NT2/D1 (cell line): ENCODE measurements at regions not wholly inside any gene's neighbourhood (a gene's known extent, or its start where the extent isn't known, plus 50 kb on each side); places are given as distances from the start of the nearest gene placed in this dataset.
A peak's percentile ranks its signal among the peaks of the same experiment; 100 is the strongest.
"Not testable (repeated sequence)": the region's sequence is repeated elsewhere in the genome, so short reads cannot be mapped to it uniquely, and the experiment has no call there.

Experiments
- DNase-seq: peaks from one replicate; pipeline ENCODE4 v3.0.0-alpha.2; 2011; ENCODE audit warnings: low read depth, low spot score
- H3K27me3 ChIP-seq: 2 replicates; pipeline ENCODE4 v1.6.0; 2011; ENCODE audit warnings: mild to moderate bottlenecking; ENCODE audit not compliant: insufficient read length, insufficient read depth
- H3K36me3 ChIP-seq: 2 replicates; pipeline ENCODE4 v1.6.1; 2011; ENCODE audit warnings: mild to moderate bottlenecking, low read length, mixed read lengths; ENCODE audit not compliant: insufficient read depth, insufficient read length
- H3K4me1 ChIP-seq: 2 replicates; pipeline ENCODE4 v1.5.1; 2011; ENCODE audit not compliant: insufficient read depth, insufficient read length
- H3K4me3 ChIP-seq: 2 replicates; pipeline ENCODE4 v1.5.1; 2011; ENCODE audit warnings: low read depth; ENCODE audit not compliant: insufficient read length
- H3K9ac ChIP-seq: 2 replicates; pipeline ENCODE4 v1.6.0; 2011; ENCODE audit warnings: low read depth; ENCODE audit not compliant: insufficient read length
- H3K9me3 ChIP-seq: 2 replicates; pipeline ENCODE4 v1.5.1; 2011; ENCODE audit warnings: mild to moderate bottlenecking, low read length; ENCODE audit not compliant: insufficient read depth
- SUZ12 ChIP-seq: IDR thresholded peaks from 2 replicates; pipeline ENCODE4 v1.6.1; 2011; ENCODE audit not compliant: insufficient read length, insufficient read depth; ENCODE audit errors: extremely low read depth
- YY1 ChIP-seq: IDR thresholded peaks from 2 replicates; pipeline ENCODE4 v1.6.1; 2011; ENCODE audit not compliant: insufficient read length, insufficient read depth
- ZNF274 ChIP-seq: IDR thresholded peaks from 2 replicates; pipeline ENCODE4 v1.6.1; 2011; ENCODE audit warnings: mild to moderate bottlenecking, low read depth, low read length

DNA sequence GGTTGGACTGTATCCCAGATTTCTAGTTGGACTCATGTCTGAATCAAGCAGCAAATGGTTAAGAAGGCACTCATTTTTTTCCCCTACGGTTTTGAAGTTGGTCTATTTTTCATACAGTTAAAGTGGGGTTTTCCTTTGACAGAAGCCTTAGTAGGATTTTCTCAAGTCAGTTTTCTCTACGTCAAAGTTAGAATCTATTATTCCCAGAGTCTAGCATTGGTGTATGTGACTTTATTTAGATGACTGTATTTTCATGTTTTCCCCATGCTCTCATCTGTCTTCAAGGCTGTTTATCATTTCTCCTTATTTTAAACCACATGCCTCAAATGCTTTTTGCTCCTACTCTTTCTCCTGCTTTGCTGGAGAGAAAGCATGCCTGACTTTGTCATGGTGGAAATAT, 623.2 kb downstream of the CCSER2 start:
- H3K9ac ChIP-seq: no peak overlapping the region
- DNase-seq: no peak
- no peak overlapping the region for H3K4me3 ChIP-seq
- no peaks in the 10 kb centered on the region for H3K27me3 ChIP-seq
- H3K36me3 ChIP-seq: no peaks in the 10 kb centered on the region
- TF ChIP-seq SUZ12: no peak
- no peak for TF ChIP-seq ZNF274
- TF ChIP-seq YY1: no peak
- H3K4me1 ChIP-seq: no peaks in the 10 kb centered on the region
- H3K9me3 ChIP-seq: no peaks in the 10 kb centered on the region

DNA sequence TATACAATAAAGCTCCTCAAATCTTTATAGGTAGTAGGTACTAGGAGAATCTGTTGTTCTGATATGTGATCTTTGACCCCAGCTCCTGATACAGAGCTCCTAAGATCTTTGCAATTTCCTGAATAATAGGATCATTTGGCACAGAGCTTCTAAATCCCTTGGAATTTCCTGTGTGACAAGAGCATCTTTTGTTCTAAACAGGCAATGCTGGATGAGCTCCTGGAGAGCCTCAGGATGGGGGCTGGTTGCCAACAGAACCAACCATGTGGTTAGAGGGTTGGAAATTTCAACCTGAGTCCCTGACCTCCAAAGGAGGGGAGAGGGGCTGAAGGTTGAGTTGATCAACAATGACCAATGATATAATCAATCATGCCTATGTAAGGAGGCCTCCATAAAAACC, 629.0 kb downstream of the CCSER2 start:
- Histone ChIP-seq H3K4me3 (no peak overlapping the region), H3K9ac (no peak overlapping the region), H3K9me3 (no peaks in the 10 kb centered on the region), H3K27me3 (no peaks in the 10 kb centered on the region), H3K36me3 (no peaks in the 10 kb centered on the region), H3K4me1 (no peaks in the 10 kb centered on the region)
- TF ChIP-seq YY1 (no peak), SUZ12 (no peak), ZNF274 (no peak)
- peak; percentile 39 for DNase-seq

DNA sequence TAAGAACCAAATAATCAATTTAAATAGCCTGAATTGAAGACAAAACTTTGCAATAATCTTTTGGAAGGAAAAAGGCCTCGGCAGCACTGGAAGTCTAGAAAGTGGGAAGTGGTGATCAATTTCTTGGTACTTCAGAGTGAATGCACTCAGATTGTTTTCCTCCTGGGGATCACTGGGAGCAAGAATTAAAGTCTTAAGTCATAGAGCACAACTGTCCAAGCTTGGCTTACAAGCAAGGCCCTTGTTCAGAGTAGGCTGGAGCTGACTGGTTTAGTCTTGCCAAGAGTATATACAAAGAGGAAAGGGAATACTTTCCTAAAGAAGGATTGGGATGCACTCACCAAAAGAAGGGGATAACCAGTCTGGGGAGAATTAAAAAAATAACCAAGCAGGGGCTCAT, 637.1 kb downstream of the CCSER2 start:
- Histone ChIP-seq H3K27me3 (no peaks in the 10 kb centered on the region), H3K9me3 (no peaks in the 10 kb centered on the region), H3K4me3 (no peak overlapping the region), H3K9ac (no peak overlapping the region), H3K4me1 (no peaks in the 10 kb centered on the region), H3K36me3 (no peaks in the 10 kb centered on the region)
- TF ChIP-seq SUZ12 (no peak), YY1 (no peak), ZNF274 (no peak)
- no peak for DNase-seq

DNA sequence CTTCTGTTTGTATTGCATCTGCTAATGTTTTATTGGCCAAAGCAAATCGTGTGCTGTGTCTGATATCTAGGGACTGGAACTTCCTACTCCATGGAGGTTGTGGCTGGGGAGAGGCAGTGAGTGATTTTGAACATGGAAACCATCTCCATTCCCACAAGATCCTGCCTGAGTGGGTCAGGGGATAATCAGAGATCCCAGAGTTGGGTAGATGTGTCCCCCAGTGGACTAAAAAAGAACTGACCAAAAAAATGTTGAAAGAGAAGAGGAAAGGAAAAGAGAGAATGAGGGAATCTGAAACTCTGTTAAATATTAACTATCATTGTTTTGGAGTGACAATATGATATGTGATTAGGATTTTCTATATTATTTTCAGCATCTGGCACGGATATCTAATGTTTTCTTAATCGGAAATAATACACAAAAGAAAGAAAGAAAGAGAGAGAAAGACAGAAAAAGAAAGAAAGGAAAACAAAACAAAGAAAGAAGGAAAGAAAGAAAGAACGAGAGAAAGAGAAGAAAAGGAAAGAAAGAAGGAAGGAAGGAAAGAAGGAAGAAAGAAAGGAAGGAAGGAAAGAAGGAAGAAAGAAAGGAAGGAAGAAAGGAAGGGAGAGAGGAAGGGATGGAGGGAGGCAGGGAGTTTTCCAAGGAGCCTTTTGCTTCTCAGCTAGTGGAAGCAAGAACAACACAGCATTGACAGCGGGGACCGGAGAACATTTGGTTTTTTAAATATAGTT, 638.5 kb downstream of the CCSER2 start:
- Histone ChIP-seq H3K9me3 (no peaks in the 10 kb centered on the region; the same call in 1 of the 2 replicates), H3K9ac (no peak overlapping the region), H3K36me3 (no peaks in the 10 kb centered on the region), H3K4me3 (no peak overlapping the region), H3K4me1 (no peaks in the 10 kb centered on the region), H3K27me3 (no peaks in the 10 kb centered on the region)
- no peak for DNase-seq
- TF ChIP-seq YY1 (no peak), SUZ12 (no peak), ZNF274 (no peak)

DNA sequence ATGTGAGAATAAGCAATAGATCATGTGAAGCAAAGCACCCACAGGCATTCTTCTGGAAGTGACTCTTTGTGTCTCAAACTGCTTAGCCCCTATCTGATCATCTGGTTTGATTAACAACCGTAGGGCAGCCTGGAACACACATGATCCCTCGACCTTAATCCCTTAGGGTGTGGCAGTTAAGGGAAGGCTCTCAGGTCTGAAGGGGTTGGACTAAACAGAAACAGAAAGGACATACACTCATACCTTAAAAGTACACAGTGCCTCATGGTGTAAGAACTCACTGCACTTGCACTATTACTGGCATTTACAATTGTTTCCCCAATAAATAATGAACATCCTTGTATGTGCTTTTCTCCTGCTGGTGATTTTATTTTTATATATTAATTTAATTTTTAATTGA, 640.9 kb downstream of the CCSER2 start:
- not testable (repeated sequence) for H3K36me3 ChIP-seq, H3K9ac ChIP-seq, DNase-seq, H3K9me3 ChIP-seq, H3K27me3 ChIP-seq, H3K4me3 ChIP-seq, H3K4me1 ChIP-seq

DNA sequence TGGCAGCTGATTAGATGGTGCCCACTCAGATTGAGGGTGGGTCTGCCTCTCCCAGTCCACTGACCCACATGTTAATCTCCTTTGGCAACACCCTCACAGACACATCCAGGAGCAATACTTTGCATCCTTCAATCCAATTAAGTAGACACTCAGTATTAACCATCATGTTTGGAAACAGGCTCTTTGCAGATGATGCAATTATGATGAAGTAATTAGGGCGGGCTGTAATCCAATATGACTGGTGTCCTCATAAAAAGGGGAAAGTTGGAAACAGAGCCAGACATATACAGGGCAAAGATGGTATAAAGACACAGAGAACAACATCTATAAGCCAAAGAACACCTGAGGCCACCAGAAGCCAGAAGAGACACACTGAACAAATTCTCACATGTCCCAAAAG, 658.6 kb downstream of the CCSER2 start:
- TF ChIP-seq YY1: no peak

DNA sequence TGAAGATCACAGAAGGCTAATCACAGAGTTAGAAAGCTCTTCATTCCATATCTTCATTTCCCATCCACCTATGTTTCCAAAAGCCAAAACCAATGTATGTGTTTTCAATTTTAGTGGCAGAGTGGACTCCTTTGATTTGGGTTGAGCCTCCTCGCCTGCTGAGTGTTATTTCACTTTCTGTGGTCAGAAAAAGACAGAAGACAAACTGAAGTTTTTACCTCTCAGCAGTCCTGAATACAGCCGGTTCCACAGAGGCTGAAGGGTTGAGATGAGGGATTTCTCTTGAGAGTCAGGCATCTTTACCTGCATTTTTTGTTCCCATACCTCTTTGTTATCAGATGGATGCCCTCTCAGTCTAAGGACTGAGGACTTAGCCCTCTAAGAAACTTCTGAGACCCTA, 659.6 kb downstream of the CCSER2 start:
- H3K4me1 ChIP-seq: no peaks in the 10 kb centered on the region
- H3K4me3 ChIP-seq: no peak overlapping the region
- no peak for DNase-seq
- TF ChIP-seq SUZ12 (no peak), YY1 (no peak), ZNF274 (no peak)
- no peak overlapping the region for H3K9ac ChIP-seq
- H3K9me3 ChIP-seq: no peaks in the 10 kb centered on the region
- H3K27me3 ChIP-seq: no peaks in the 10 kb centered on the region
- H3K36me3 ChIP-seq: no peaks in the 10 kb centered on the region

More for the DNA sequence above, 658.6 kb downstream of the CCSER2 start:
- Histone ChIP-seq H3K4me3 (no peak overlapping the region), H3K27me3 (no peaks in the 10 kb centered on the region), H3K36me3 (no peaks in the 10 kb centered on the region), H3K9me3 (no peaks in the 10 kb centered on the region), H3K9ac (no peak overlapping the region), H3K4me1 (no peaks in the 10 kb centered on the region)
- no peak for DNase-seq

DNA sequence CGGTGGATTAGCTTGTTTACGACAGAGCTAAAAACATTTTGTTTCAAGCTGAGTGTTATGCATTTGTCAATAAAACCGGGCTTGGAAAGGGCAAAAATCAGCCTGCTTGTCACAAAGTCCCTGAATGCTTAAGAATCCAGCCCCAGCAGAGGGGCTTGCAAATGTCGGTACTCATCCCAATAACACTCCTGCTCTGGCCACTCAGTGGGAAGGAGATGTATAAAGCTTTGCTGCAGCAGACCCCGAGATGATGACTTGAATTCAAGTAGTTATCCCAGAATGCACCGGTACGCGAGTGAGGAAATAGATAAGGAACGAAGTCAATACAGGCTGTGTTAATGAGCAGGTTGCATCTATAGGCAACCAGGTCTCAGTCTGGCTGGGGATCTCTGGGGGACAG, 662.3 kb downstream of the CCSER2 start:
- H3K27me3 ChIP-seq: no peaks in the 10 kb centered on the region
- no peak overlapping the region for H3K9ac ChIP-seq
- DNase-seq: no peak
- H3K4me1 ChIP-seq: no peaks in the 10 kb centered on the region
- TF ChIP-seq ZNF274: no peak
- no peak for TF ChIP-seq SUZ12
- TF ChIP-seq YY1: no peak
- H3K4me3 ChIP-seq: no peak overlapping the region
- no peaks in the 10 kb centered on the region for H3K36me3 ChIP-seq
- no peaks in the 10 kb centered on the region for H3K9me3 ChIP-seq
